ENCODE measurements at regions not wholly inside any gene's neighbourhood (a gene's known extent, or its start where the extent isn't known, plus 50 kb on each side); places are given as distances from the start of the nearest gene placed in this dataset.

- ChIA-PET CTCF (no interaction called here), POLR2A (interaction anchor here (1.2 to 2.2 kb wide), 2 partner anchors 10 to 12 kb away, joined by 3 to 8 read pairs; no protein-coding TSS in a partner anchor), RAD21 (ENCODE audit: low non-redundant PET in 1 of 2, low total read pairs in 2 of 2, uncharacterized antibody in 2 of 2, unreplicated experiment in 2 of 2) (no interaction called here)
- Histone ChIP-seq H4K20me1 (ENCODE audit: insufficient read depth) (no peaks in the 10 kb centered on the region), H3K9me3 (ENCODE audit: control insufficient read depth in 1 of 2, insufficient read depth in 1 of 2, low read depth in 1 of 2, low read length in 2 of 2) (no peaks in the 10 kb centered on the region), H3K4me3 (replicated peaks in 1 of 2; ENCODE audit: low read depth in 1 of 2, low read length in 2 of 2) (no peak overlapping the region), H3K4me1 (ENCODE audit: control insufficient read depth in 1 of 2, insufficient read depth in 2 of 2, low read length in 2 of 2) (peaks cover 5 to 36% of the 10 kb centered on the region in 2 experiments; a peak in 3 of 4 replicates), H2AFZ (ENCODE audit: low read depth, low read length, poor library complexity, severe bottlenecking) (peak overlapping the region; percentile 98), H3K4me2 (ENCODE audit: low read length) (peak overlapping the region; percentile 41), H3K79me2 (ENCODE audit: insufficient read depth, low read length) (no peaks in the 10 kb centered on the region), H3K9ac (ENCODE audit: low read length) (no peak overlapping the region), H3K36me3 (ENCODE audit: control insufficient read depth in 1 of 2, insufficient read depth in 2 of 2, low read length in 2 of 2) (no peaks in the 10 kb centered on the region), H3K9me2 (ENCODE audit: insufficient read depth) (no peaks in the 10 kb centered on the region), H3K27me3 (ENCODE audit: insufficient read depth, low read length) (no peaks in the 10 kb centered on the region), H3K27ac (ENCODE audit: low read depth, low read length) (peak overlapping the region; percentile 28; the same call in 1 of the 2 replicates)
- peak; percentile 77 for DNase-seq (ENCODE audit: low read depth, low spot score)
- intact Hi-C loops (cut with micrococcal nuclease): loop anchor here (10.0 kb wide), 1 partner anchor 186 kb away; no protein-coding TSS in a partner anchor
- no TSS peak for BruUV-seq (replicated peaks)
- peak; percentile 76 for ATAC-seq
- TF ChIP-seq FOSL1 (IDR thresholded peaks at IDR 0.05; ENCODE audit: low read depth) (peak; percentile 61), ELF1 (IDR thresholded peaks at IDR 0.05; ENCODE audit: borderline replicate concordance, low read depth) (no peak), SRF (IDR thresholded peaks at IDR 0.05; ENCODE audit: low read depth) (no peak), EGR1 (IDR thresholded peaks at IDR 0.05; ENCODE audit: low read depth) (no peak), CBX3 (IDR thresholded peaks at IDR 0.05; ENCODE audit: low read depth) (no peak; the same call in 1 of the 2 replicates), JUND (IDR thresholded peaks at IDR 0.05) (peak; percentile 55), TCF7L2 (IDR thresholded peaks at IDR 0.05; ENCODE audit: borderline replicate concordance, extremely low read depth, insufficient read depth, insufficient read length) (no peak), RAD21 (IDR thresholded peaks at IDR 0.05; ENCODE audit: low read depth) (peak; percentile 2; the same call in 1 of the 2 replicates), SIN3A (IDR thresholded peaks at IDR 0.05; ENCODE audit: low read depth) (no peak), REST (IDR thresholded peaks at IDR 0.05; ENCODE audit: low read depth) (no peak), YY1 (IDR thresholded peaks at IDR 0.05; ENCODE audit: extremely low read depth, insufficient replicate concordance, low read depth, low read length) (no peak), EZH2 (IDR thresholded peaks at IDR 0.05) (no peak), CEBPB (IDR thresholded peaks at IDR 0.05; ENCODE audit: low read depth) (peak; percentile 58), ZFX (IDR thresholded peaks at IDR 0.05) (no peak), POLR2AphosphoS5 (IDR thresholded peaks at IDR 0.05; ENCODE audit: low read depth, low read length) (no peak), ZNF274 (IDR thresholded peaks at IDR 0.05; ENCODE audit: low read depth, low read length) (no peak), SP1 (IDR thresholded peaks at IDR 0.05; ENCODE audit: low read depth) (peak; percentile 66)
- TF ChIP-seq, protein P1, sequence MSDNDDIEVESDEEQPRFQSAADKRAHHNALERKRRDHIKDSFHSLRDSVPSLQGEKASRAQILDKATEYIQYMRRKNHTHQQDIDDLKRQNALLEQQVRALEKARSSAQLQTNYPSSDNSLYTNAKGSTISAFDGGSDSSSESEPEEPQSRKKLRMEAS (IDR thresholded peaks at IDR 0.05): no peak
- TF ChIP-seq, protein P2, sequence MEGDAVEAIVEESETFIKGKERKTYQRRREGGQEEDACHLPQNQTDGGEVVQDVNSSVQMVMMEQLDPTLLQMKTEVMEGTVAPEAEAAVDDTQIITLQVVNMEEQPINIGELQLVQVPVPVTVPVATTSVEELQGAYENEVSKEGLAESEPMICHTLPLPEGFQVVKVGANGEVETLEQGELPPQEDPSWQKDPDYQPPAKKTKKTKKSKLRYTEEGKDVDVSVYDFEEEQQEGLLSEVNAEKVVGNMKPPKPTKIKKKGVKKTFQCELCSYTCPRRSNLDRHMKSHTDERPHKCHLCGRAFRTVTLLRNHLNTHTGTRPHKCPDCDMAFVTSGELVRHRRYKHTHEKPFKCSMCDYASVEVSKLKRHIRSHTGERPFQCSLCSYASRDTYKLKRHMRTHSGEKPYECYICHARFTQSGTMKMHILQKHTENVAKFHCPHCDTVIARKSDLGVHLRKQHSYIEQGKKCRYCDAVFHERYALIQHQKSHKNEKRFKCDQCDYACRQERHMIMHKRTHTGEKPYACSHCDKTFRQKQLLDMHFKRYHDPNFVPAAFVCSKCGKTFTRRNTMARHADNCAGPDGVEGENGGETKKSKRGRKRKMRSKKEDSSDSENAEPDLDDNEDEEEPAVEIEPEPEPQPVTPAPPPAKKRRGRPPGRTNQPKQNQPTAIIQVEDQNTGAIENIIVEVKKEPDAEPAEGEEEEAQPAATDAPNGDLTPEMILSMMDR (IDR thresholded peaks at IDR 0.05 in 2 of 3, conservative IDR thresholded peaks at IDR 0.05 in 1 of 3; ENCODE audit: borderline replicate concordance in 1 of 3, insufficient read depth in 1 of 3, low read depth in 2 of 3, low read length in 2 of 3): no peak
- TF ChIP-seq, protein P3, sequence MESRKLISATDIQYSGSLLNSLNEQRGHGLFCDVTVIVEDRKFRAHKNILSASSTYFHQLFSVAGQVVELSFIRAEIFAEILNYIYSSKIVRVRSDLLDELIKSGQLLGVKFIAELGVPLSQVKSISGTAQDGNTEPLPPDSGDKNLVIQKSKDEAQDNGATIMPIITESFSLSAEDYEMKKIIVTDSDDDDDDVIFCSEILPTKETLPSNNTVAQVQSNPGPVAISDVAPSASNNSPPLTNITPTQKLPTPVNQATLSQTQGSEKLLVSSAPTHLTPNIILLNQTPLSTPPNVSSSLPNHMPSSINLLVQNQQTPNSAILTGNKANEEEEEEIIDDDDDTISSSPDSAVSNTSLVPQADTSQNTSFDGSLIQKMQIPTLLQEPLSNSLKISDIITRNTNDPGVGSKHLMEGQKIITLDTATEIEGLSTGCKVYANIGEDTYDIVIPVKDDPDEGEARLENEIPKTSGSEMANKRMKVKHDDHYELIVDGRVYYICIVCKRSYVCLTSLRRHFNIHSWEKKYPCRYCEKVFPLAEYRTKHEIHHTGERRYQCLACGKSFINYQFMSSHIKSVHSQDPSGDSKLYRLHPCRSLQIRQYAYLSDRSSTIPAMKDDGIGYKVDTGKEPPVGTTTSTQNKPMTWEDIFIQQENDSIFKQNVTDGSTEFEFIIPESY (IDR thresholded peaks at IDR 0.05; ENCODE audit: extremely low read depth, insufficient replicate concordance, low read length): no peak
These were observed 352.4 kb downstream of the KLF5 start for GRCh38 chr13:73411067-73411809.

Measured in HCT116 (cell line).